ENCODE measurements at regions not wholly inside any gene's neighbourhood (a gene's known extent, or its start where the extent isn't known, plus 50 kb on each side); places are given as distances from the start of the nearest gene placed in this dataset.

- no peak overlapping the region for H3K4me3 ChIP-seq (ENCODE audit: low read depth, low read length)
- no peak for DNase-seq (ENCODE audit: low read depth)
- TF ChIP-seq MYC (IDR thresholded peaks at IDR 0.05; ENCODE audit: low read depth, low read length) (no peak), POLR2A (IDR thresholded peaks at IDR 0.05; ENCODE audit: extremely low read depth, insufficient read length) (no peak), MAX (IDR thresholded peaks at IDR 0.05; ENCODE audit: low read depth, low read length) (no peak)
- TF ChIP-seq, protein P1, sequence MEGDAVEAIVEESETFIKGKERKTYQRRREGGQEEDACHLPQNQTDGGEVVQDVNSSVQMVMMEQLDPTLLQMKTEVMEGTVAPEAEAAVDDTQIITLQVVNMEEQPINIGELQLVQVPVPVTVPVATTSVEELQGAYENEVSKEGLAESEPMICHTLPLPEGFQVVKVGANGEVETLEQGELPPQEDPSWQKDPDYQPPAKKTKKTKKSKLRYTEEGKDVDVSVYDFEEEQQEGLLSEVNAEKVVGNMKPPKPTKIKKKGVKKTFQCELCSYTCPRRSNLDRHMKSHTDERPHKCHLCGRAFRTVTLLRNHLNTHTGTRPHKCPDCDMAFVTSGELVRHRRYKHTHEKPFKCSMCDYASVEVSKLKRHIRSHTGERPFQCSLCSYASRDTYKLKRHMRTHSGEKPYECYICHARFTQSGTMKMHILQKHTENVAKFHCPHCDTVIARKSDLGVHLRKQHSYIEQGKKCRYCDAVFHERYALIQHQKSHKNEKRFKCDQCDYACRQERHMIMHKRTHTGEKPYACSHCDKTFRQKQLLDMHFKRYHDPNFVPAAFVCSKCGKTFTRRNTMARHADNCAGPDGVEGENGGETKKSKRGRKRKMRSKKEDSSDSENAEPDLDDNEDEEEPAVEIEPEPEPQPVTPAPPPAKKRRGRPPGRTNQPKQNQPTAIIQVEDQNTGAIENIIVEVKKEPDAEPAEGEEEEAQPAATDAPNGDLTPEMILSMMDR (IDR thresholded peaks at IDR 0.05; ENCODE audit: low read depth, low read length) = no peak
Observed at GRCh38 chr6:100153636-100154275, 159.7 kb upstream of the MCHR2 start.

GRCh38 chr6:100152201-100152600 lies 158.2 kb upstream of the MCHR2 start:
- DNase-seq (ENCODE audit: low read depth) = no peak
- TF ChIP-seq MAX (IDR thresholded peaks at IDR 0.05; ENCODE audit: low read depth, low read length) = no peak
- TF ChIP-seq, protein P1 (IDR thresholded peaks at IDR 0.05; ENCODE audit: low read depth, low read length) = no peak
- TF ChIP-seq MYC (IDR thresholded peaks at IDR 0.05; ENCODE audit: low read depth, low read length) = no peak
- TF ChIP-seq POLR2A (IDR thresholded peaks at IDR 0.05; ENCODE audit: extremely low read depth, insufficient read length) = no peak
- no peak overlapping the region for H3K4me3 ChIP-seq (ENCODE audit: low read depth, low read length)

DNA sequence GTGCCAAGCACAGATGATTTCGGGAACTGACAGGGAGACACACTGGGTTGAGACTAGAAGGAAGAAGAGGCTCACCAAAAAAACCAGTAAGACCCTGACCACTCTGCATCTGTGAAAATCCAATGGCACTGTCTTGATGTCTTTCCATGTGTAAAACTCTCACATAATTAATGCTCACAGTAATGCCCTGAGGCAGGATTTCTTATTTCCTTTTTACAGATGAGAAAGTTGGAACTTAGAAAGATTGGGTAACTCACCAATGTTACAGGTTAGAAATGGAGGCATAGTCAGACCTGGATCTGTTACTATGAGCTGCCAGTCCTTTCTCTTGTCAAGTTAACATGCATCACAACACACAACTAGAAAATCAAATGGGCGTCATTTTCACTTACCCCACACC lies 151.0 kb upstream of the MCHR2 start:
- TF ChIP-seq, protein P1 (IDR thresholded peaks at IDR 0.05; ENCODE audit: low read depth, low read length) = no peak
- TF ChIP-seq POLR2A (IDR thresholded peaks at IDR 0.05; ENCODE audit: extremely low read depth, insufficient read length) = no peak
- no peak for TF ChIP-seq MYC (IDR thresholded peaks at IDR 0.05; ENCODE audit: low read depth, low read length)
- TF ChIP-seq MAX (IDR thresholded peaks at IDR 0.05; ENCODE audit: low read depth, low read length) = no peak
- H3K4me3 ChIP-seq (ENCODE audit: low read depth, low read length) = no peak overlapping the region
- no peak for DNase-seq (ENCODE audit: low read depth)

GRCh38 chr6:100138346-100139022 lies 144.5 kb upstream of the MCHR2 start:
- no peak for DNase-seq (ENCODE audit: low read depth)
- TF ChIP-seq MYC (IDR thresholded peaks at IDR 0.05; ENCODE audit: low read depth, low read length) = no peak
- no peak for TF ChIP-seq MAX (IDR thresholded peaks at IDR 0.05; ENCODE audit: low read depth, low read length)
- TF ChIP-seq POLR2A (IDR thresholded peaks at IDR 0.05; ENCODE audit: extremely low read depth, insufficient read length) = no peak
- TF ChIP-seq, protein P1 (IDR thresholded peaks at IDR 0.05; ENCODE audit: low read depth, low read length) = no peak
- H3K4me3 ChIP-seq (ENCODE audit: low read depth, low read length) = no peak overlapping the region

- TF ChIP-seq POLR2A (IDR thresholded peaks at IDR 0.05; ENCODE audit: extremely low read depth, insufficient read length) = no peak
- TF ChIP-seq, protein P1 (IDR thresholded peaks at IDR 0.05; ENCODE audit: low read depth, low read length) = no peak
- TF ChIP-seq MYC (IDR thresholded peaks at IDR 0.05; ENCODE audit: low read depth, low read length) = no peak
- no peak for TF ChIP-seq MAX (IDR thresholded peaks at IDR 0.05; ENCODE audit: low read depth, low read length)
Observed at GRCh38 chr6:100137759-100138158, 143.7 kb upstream of the MCHR2 start.

More at GRCh38 chr6:100137759-100138158, 143.7 kb upstream of the MCHR2 start:
- no peak overlapping the region for H3K4me3 ChIP-seq (ENCODE audit: low read depth, low read length)
- no peak for DNase-seq (ENCODE audit: low read depth)

All from NB4 (cell line).